SK-N-SH treated with all-trans-retinoic acid at 6 μM for 48 hours (cell line): ENCODE measurements at regions not wholly inside any gene's neighbourhood (a gene's known extent, or its start where the extent isn't known, plus 50 kb on each side); places are given as distances from the start of the nearest gene placed in this dataset.

Experiments used
- ARNTL ChIP-seq: fragments of 450-650 bp; formaldehyde crosslinking; IDR thresholded peaks from 2 replicates; pipeline ENCODE4 v1.5.0; 2020; ENCODE audit warnings: low read depth, mild to moderate bottlenecking, moderate library complexity, borderline replicate concordance
- RARB ChIP-seq: fragments of 250-450 bp; sonication (Bioruptor Pico); IDR thresholded peaks from 2 replicates; pipeline ENCODE4 v1.8.0; 2021; ENCODE audit warnings: mild to moderate bottlenecking, moderate library complexity

GRCh38 chr4:23476515-23477090, 413.2 kb downstream of the PPARGC1A start:
- no peak for TF ChIP-seq RARB
- no peak for TF ChIP-seq ARNTL (CRISPR knock-in tag)
